ENCODE measurements at regions not wholly inside any gene's neighbourhood (a gene's known extent, or its start where the extent isn't known, plus 50 kb on each side); places are given as distances from the start of the nearest gene placed in this dataset.

DNA sequence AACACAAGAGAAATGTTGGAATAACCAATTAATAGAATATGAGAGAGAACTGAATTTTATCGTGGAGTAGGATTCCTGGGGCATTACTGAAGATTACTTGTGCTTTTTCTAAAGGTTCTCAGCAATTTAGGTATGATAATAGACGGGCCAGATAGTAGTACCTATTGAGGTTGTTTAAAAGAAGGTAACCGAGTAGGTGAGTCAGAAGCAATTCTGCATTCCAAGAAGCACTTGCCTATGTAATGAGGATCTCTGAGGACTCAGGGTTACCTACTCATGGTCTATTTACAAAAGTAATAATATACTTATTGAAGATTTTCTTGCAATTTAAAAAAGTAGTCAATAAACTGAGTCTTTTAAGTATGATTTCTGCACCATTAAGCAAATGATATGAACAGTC, 1469.8 kb downstream of the BRINP3 start:
- ATAC-seq = no peak
- TF ChIP-seq ZFP30 (CRISPR knock-in tag; IDR thresholded peaks at IDR 0.05) (no peak), TCF4 (CRISPR knock-in tag; IDR thresholded peaks at IDR 0.05; ENCODE audit: borderline replicate concordance) (no peak), ISL1 (CRISPR knock-in tag; IDR thresholded peaks at IDR 0.05) (no peak), GLIS3 (CRISPR knock-in tag; IDR thresholded peaks at IDR 0.05) (no peak), ZNF8 (CRISPR knock-in tag; IDR thresholded peaks at IDR 0.05) (no peak), RARB (CRISPR knock-in tag; IDR thresholded peaks at IDR 0.05) (no peak)
- TF ChIP-seq, protein P1, sequence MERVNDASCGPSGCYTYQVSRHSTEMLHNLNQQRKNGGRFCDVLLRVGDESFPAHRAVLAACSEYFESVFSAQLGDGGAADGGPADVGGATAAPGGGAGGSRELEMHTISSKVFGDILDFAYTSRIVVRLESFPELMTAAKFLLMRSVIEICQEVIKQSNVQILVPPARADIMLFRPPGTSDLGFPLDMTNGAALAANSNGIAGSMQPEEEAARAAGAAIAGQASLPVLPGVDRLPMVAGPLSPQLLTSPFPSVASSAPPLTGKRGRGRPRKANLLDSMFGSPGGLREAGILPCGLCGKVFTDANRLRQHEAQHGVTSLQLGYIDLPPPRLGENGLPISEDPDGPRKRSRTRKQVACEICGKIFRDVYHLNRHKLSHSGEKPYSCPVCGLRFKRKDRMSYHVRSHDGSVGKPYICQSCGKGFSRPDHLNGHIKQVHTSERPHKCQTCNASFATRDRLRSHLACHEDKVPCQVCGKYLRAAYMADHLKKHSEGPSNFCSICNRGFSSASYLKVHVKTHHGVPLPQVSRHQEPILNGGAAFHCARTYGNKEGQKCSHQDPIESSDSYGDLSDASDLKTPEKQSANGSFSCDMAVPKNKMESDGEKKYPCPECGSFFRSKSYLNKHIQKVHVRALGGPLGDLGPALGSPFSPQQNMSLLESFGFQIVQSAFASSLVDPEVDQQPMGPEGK (CRISPR knock-in tag; IDR thresholded peaks at IDR 0.05; ENCODE audit: borderline replicate concordance) = no peak

DNA sequence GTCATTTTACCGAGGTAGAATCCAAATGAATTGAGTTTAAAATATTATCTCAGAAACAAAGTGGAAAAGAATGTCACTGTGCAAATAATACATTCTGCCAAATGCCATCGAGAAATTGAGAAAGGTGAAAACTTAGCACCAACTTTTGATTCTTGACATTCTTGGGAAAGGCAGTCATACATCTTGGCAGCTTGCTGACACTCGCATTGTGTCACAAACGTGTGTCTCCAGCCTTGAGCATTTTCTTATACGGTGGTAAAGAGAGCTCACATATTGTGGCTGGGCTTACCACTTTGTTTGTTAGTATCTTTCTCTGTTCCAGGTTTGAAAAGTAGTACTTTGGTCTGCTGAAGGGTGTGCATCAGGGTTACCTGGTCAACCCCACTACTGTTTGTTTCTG, 1456.1 kb downstream of the BRINP3 start:
- no peak for TF ChIP-seq ZNF565 (CRISPR knock-in tag; conservative IDR thresholded peaks at IDR 0.05; ENCODE audit: low read depth)
- no peak for TF ChIP-seq BACH2 (CRISPR knock-in tag; IDR thresholded peaks at IDR 0.05; ENCODE audit: borderline replicate concordance)
- TF ChIP-seq, protein P2, sequence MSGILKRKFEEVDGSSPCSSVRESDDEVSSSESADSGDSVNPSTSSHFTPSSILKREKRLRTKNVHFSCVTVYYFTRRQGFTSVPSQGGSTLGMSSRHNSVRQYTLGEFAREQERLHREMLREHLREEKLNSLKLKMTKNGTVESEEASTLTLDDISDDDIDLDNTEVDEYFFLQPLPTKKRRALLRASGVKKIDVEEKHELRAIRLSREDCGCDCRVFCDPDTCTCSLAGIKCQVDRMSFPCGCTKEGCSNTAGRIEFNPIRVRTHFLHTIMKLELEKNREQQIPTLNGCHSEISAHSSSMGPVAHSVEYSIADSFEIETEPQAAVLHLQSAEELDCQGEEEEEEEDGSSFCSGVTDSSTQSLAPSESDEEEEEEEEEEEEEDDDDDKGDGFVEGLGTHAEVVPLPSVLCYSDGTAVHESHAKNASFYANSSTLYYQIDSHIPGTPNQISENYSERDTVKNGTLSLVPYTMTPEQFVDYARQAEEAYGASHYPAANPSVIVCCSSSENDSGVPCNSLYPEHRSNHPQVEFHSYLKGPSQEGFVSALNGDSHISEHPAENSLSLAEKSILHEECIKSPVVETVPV (CRISPR knock-in tag; IDR thresholded peaks at IDR 0.05) = no peak
- TF ChIP-seq CREB5 (CRISPR knock-in tag; IDR thresholded peaks at IDR 0.05; ENCODE audit: low read depth) = no peak
- TF ChIP-seq TOX (CRISPR knock-in tag; IDR thresholded peaks at IDR 0.05; ENCODE audit: borderline replicate concordance) = no peak
- no peak for TF ChIP-seq RARB (CRISPR knock-in tag; IDR thresholded peaks at IDR 0.05)
- TF ChIP-seq ZNF70 (CRISPR knock-in tag; IDR thresholded peaks at IDR 0.05) = no peak
- TF ChIP-seq GLIS3 (CRISPR knock-in tag; IDR thresholded peaks at IDR 0.05) = no peak
- no peak for TF ChIP-seq ESRRG (CRISPR knock-in tag; IDR thresholded peaks at IDR 0.05)
- no peak for TF ChIP-seq CSDC2 (CRISPR knock-in tag; IDR thresholded peaks at IDR 0.05)
- TF ChIP-seq ISL1 (CRISPR knock-in tag; IDR thresholded peaks at IDR 0.05) = no peak
- TF ChIP-seq ZC3H10 (CRISPR knock-in tag; IDR thresholded peaks at IDR 0.05) = no peak
- TF ChIP-seq ZNF8 (CRISPR knock-in tag; IDR thresholded peaks at IDR 0.05) = no peak
- TF ChIP-seq OSR1 (CRISPR knock-in tag; IDR thresholded peaks at IDR 0.05) = no peak
- ATAC-seq = no peak

- TF ChIP-seq PPARA (CRISPR knock-in tag; IDR thresholded peaks at IDR 0.05; ENCODE audit: borderline replicate concordance) = no peak
- ATAC-seq = no peak
Measured at GRCh38 chr1:189022015-189022414, 1455.6 kb downstream of the BRINP3 start.

GRCh38 chr1:189027512-189027911, 1450.2 kb downstream of the BRINP3 start:
- ATAC-seq = no peak
- TF ChIP-seq ESRRG (CRISPR knock-in tag; IDR thresholded peaks at IDR 0.05) = no peak
- TF ChIP-seq RARB (CRISPR knock-in tag; IDR thresholded peaks at IDR 0.05) = no peak
- no peak for TF ChIP-seq TCF4 (CRISPR knock-in tag; IDR thresholded peaks at IDR 0.05; ENCODE audit: borderline replicate concordance)
- TF ChIP-seq ZNF565 (CRISPR knock-in tag; conservative IDR thresholded peaks at IDR 0.05; ENCODE audit: low read depth) = no peak
- TF ChIP-seq OSR1 (CRISPR knock-in tag; IDR thresholded peaks at IDR 0.05) = no peak
- no peak for TF ChIP-seq ZNF8 (CRISPR knock-in tag; IDR thresholded peaks at IDR 0.05)
- TF ChIP-seq ZC3H10 (CRISPR knock-in tag; IDR thresholded peaks at IDR 0.05) = no peak
- TF ChIP-seq CREB5 (CRISPR knock-in tag; IDR thresholded peaks at IDR 0.05; ENCODE audit: low read depth) = no peak
- no peak for TF ChIP-seq ZFP3 (CRISPR knock-in tag; IDR thresholded peaks at IDR 0.05)
- TF ChIP-seq, protein P2 (CRISPR knock-in tag; IDR thresholded peaks at IDR 0.05) = no peak
- no peak for TF ChIP-seq PPARA (CRISPR knock-in tag; IDR thresholded peaks at IDR 0.05; ENCODE audit: borderline replicate concordance)
- no peak for TF ChIP-seq TSHZ2 (CRISPR knock-in tag; IDR thresholded peaks at IDR 0.05)
- no peak for TF ChIP-seq CSDC2 (CRISPR knock-in tag; IDR thresholded peaks at IDR 0.05)
- TF ChIP-seq, protein P3, sequence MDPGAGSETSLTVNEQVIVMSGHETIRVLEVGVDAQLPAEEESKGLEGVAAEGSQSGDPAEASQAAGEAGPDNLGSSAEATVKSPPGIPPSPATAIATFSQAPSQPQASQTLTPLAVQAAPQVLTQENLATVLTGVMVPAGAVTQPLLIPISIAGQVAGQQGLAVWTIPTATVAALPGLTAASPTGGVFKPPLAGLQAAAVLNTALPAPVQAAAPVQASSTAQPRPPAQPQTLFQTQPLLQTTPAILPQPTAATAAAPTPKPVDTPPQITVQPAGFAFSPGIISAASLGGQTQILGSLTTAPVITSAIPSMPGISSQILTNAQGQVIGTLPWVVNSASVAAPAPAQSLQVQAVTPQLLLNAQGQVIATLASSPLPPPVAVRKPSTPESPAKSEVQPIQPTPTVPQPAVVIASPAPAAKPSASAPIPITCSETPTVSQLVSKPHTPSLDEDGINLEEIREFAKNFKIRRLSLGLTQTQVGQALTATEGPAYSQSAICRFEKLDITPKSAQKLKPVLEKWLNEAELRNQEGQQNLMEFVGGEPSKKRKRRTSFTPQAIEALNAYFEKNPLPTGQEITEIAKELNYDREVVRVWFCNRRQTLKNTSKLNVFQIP (CRISPR knock-in tag; IDR thresholded peaks at IDR 0.05; ENCODE audit: borderline replicate concordance, low read depth) = no peak
- no peak for TF ChIP-seq ZFP30 (CRISPR knock-in tag; IDR thresholded peaks at IDR 0.05)

Measured in SK-N-SH treated with all-trans-retinoic acid at 6 μM for 48 hours (cell line).